GM06990 (cell line): ENCODE measurements at regions not wholly inside any gene's neighbourhood (a gene's known extent, or its start where the extent isn't known, plus 50 kb on each side); places are given as distances from the start of the nearest gene placed in this dataset.
"Not testable (repeated sequence)": the region's sequence is repeated elsewhere in the genome, so short reads cannot be mapped to it uniquely, and the experiment has no call there.

Source experiments
- DNase-seq: peaks from one replicate; pipeline ENCODE4 v3.0.0-alpha.2; 2011; ENCODE audit not compliant: insufficient read length; ENCODE audit errors: extremely low read depth
- H3K27me3 ChIP-seq: replicated peaks from 2 replicates; pipeline ENCODE4 v1.6.0; 2011; ENCODE audit warnings: low read length; ENCODE audit not compliant: control insufficient read depth, insufficient read depth
- H3K36me3 ChIP-seq: 2 replicates; pipeline ENCODE4 v1.5.1; 2011; ENCODE audit warnings: low read length; ENCODE audit not compliant: control insufficient read depth, insufficient read depth
- H3K4me3 ChIP-seq: replicated peaks from 2 replicates; pipeline ENCODE4 v1.5.1; 2011; ENCODE audit warnings: low read depth, mild to moderate bottlenecking, control low read depth, low read length
- CTCF ChIP-seq: IDR thresholded peaks from 2 replicates; pipeline ENCODE4 v1.5.1; 2011; ENCODE audit warnings: low read length, control low read depth, mild to moderate bottlenecking, inconsistent platforms; ENCODE audit not compliant: insufficient read depth, poor library complexity, severe bottlenecking

GRCh38 chr2:10230499-10230898 is 72.2 kb upstream of the HPCAL1 start:
- Histone ChIP-seq H3K27me3 (no peaks in the 10 kb centered on the region; the same call in 1 of the 2 replicates), H3K36me3 (no peaks in the 10 kb centered on the region), H3K4me3 (no peak overlapping the region)
- no peak for DNase-seq
- no peak for TF ChIP-seq CTCF

- H3K36me3 ChIP-seq, H3K27me3 ChIP-seq, DNase-seq, H3K4me3 ChIP-seq: not testable (repeated sequence)
Measured at GRCh38 chr2:10230921-10231320, 71.8 kb upstream of the HPCAL1 start.

- DNase-seq = no peak
- Histone ChIP-seq H3K36me3 (no peaks in the 10 kb centered on the region), H3K4me3 (no peak overlapping the region), H3K27me3 (no peaks in the 10 kb centered on the region; the same call in 1 of the 2 replicates)
- no peak for TF ChIP-seq CTCF
Measured at GRCh38 chr2:10231551-10232085, 71.1 kb upstream of the HPCAL1 start.

- TF ChIP-seq CTCF = no peak
- no peak for DNase-seq
- H3K27me3 ChIP-seq = no peaks in the 10 kb centered on the region; the same call in 1 of the 2 replicates
- no peak overlapping the region for H3K4me3 ChIP-seq
- no peaks in the 10 kb centered on the region for H3K36me3 ChIP-seq
Measured at GRCh38 chr2:10232096-10232815, 70.4 kb upstream of the HPCAL1 start.

GRCh38 chr2:10233131-10234012 is 69.3 kb upstream of the HPCAL1 start:
- no peaks in the 10 kb centered on the region for H3K36me3 ChIP-seq
- no peak for DNase-seq
- no peak overlapping the region for H3K4me3 ChIP-seq
- no peak for TF ChIP-seq CTCF
- H3K27me3 ChIP-seq = no peaks in the 10 kb centered on the region; the same call in 1 of the 2 replicates

- no peak for TF ChIP-seq CTCF
- no peaks in the 10 kb centered on the region; the same call in 1 of the 2 replicates for H3K27me3 ChIP-seq
- H3K4me3 ChIP-seq = no peak overlapping the region
- no peaks in the 10 kb centered on the region for H3K36me3 ChIP-seq
- DNase-seq = no peak
Measured at GRCh38 chr2:10234013-10234306, 68.7 kb upstream of the HPCAL1 start.
